Activated T-helper 1 cell treated with anti-CD3 and anti-CD28 coated beads, Interleukin-2, amount 50 U/mL, for 16 hours (primary cell): ENCODE measurements at regions not wholly inside any gene's neighbourhood (a gene's known extent, or its start where the extent isn't known, plus 50 kb on each side); places are given as distances from the start of the nearest gene placed in this dataset.
A peak's percentile ranks its signal among the peaks of the same experiment; 100 is the strongest.
"Not testable (repeated sequence)": the region's sequence is repeated elsewhere in the genome, so short reads cannot be mapped to it uniquely, and the experiment has no call there.

ENCODE experiments used
- DNase-seq, 2 donors: peaks; one replicate each; pipeline ENCODE4 v3.0.0-alpha.2; 2020; ENCODE audit warnings: low read depth in 1 of 2, low spot score in 1 of 2

- no peak for DNase-seq
These were observed 55.4 kb downstream of the CTSL start for GRCh38 chr9:87781331-87781730.

- no peak for DNase-seq
These were observed 57.3 kb downstream of the CTSL start for GRCh38 chr9:87783180-87783579.

GRCh38 chr9:87785315-87785970 lies 59.5 kb downstream of the CTSL start:
- DNase-seq, result not testable (repeated sequence)

GRCh38 chr9:87786423-87786822 lies 60.5 kb downstream of the CTSL start:
- DNase-seq, result no peak

- DNase-seq, result no peak
These were observed 61.0 kb downstream of the CTSL start for GRCh38 chr9:87786876-87787275.

GRCh38 chr9:87787735-87788134 lies 61.8 kb downstream of the CTSL start:
- DNase-seq, result no peak

GRCh38 chr9:87792831-87793288 lies 66.9 kb downstream of the CTSL start:
- peak in 1 of 2 donors; percentile 13 for DNase-seq

- no peak for DNase-seq
These were observed 67.4 kb downstream of the CTSL start for GRCh38 chr9:87793292-87793691.

- DNase-seq, result no peak
These were observed 69.3 kb downstream of the CTSL start for GRCh38 chr9:87795178-87795577.

GRCh38 chr9:87796196-87796595 lies 70.3 kb downstream of the CTSL start:
- DNase-seq, result no peak

- no peak for DNase-seq
These were observed 72.4 kb downstream of the CTSL start for GRCh38 chr9:87798261-87798833.

GRCh38 chr9:87799503-87799902 lies 73.6 kb downstream of the CTSL start:
- no peak for DNase-seq

GRCh38 chr9:87800456-87800855 lies 74.5 kb downstream of the CTSL start:
- DNase-seq, result no peak

- DNase-seq, result no peak
These were observed 75.1 kb downstream of the CTSL start for GRCh38 chr9:87801013-87801412.

- DNase-seq, result no peak
These were observed 77.2 kb downstream of the CTSL start for GRCh38 chr9:87803166-87803565.

- DNase-seq, result no peak
These were observed 77.9 kb downstream of the CTSL start for GRCh38 chr9:87803623-87804345.

- no peak for DNase-seq
These were observed 77.4 kb upstream of the SPATA31E1 start for GRCh38 chr9:87805259-87805658.

- DNase-seq, result no peak
These were observed 72.7 kb upstream of the SPATA31E1 start for GRCh38 chr9:87810008-87810407.

- no peak for DNase-seq
These were observed 71.9 kb upstream of the SPATA31E1 start for GRCh38 chr9:87810679-87811178.

- DNase-seq, result peak in 1 of 2 donors; percentile 13
These were observed 70.1 kb upstream of the SPATA31E1 start for GRCh38 chr9:87812375-87813118.

GRCh38 chr9:87813119-87813463 lies 69.6 kb upstream of the SPATA31E1 start:
- no peak for DNase-seq

- DNase-seq, result no peak
These were observed 66.6 kb upstream of the SPATA31E1 start for GRCh38 chr9:87816036-87816435.
